ENCODE measurements at regions not wholly inside any gene's neighbourhood (a gene's known extent, or its start where the extent isn't known, plus 50 kb on each side); places are given as distances from the start of the nearest gene placed in this dataset.

GRCh38 chr10:6640433-6641040, 60.5 kb upstream of the PRKCQ start:
- DNase-seq (ENCODE audit: low read depth): no peak

- DNase-seq (ENCODE audit: low read depth): no peak
Measured at GRCh38 chr10:6637053-6637452, 57.0 kb upstream of the PRKCQ start.

- no peak for DNase-seq (ENCODE audit: low read depth)
Measured at GRCh38 chr10:6635784-6636183, 55.7 kb upstream of the PRKCQ start.

All from stimulated activated CD8-positive, alpha-beta memory T cell treated with anti-CD3 and anti-CD28 coated beads, Interleukin-12 subunit alpha, Interleukin-12 subunit beta, amount 100 ng/mL, for 4 hours (primary cell).